HepG2 (cell line): ENCODE measurements at regions not wholly inside any gene's neighbourhood (a gene's known extent, or its start where the extent isn't known, plus 50 kb on each side); places are given as distances from the start of the nearest gene placed in this dataset.

Experiments
- ATAC-seq: fragments of 200-7000 bp; cut with Tn5 transposase; 3 replicates; pipeline ENCODE4 v1.9.1; 2020; ENCODE audit warnings: mild to moderate bottlenecking, moderate library complexity
- BruUV-seq: library from RNA; stranded (reverse); fragments of 400-500 nt; replicated peaks from 2 replicates; lab custom pipeline; 2021; lab: Mats Ljungman, UMichigan
- CTCF ChIA-PET: fragments of 300-600 bp; formaldehyde crosslinking; extraction: SDS; loops from one replicate; lab custom pipeline; 2021; ENCODE audit warnings: low total read pairs, inconsistent platforms, low intra/inter-chr PET ratio; lab: Yijun Ruan, JAX
- POLR2A ChIA-PET: fragments of 350-600 bp; sonication (Branson Sonifier 250); formaldehyde crosslinking; loops from one replicate; lab custom pipeline; 2020; ENCODE audit warnings: antibody characterized with exemption, inconsistent platforms; lab: Yijun Ruan, JAX
- DNase-seq: peaks from one replicate; pipeline ENCODE4 v3.0.0-alpha.2; 2015; ENCODE audit warnings: low spot score
- FAIRE-seq: peaks from 3 replicates; lab custom pipeline; 2011; peaks lifted over from hg19 to GRCh38; lab: Jason Lieb, UNC
- H2AFZ ChIP-seq: one replicate; pipeline ENCODE4 v1.6.1; 2011; ENCODE audit warnings: low read length, inconsistent platforms
- H3K27ac ChIP-seq: fragments of 300-600 bp; 3 replicates; pipeline ENCODE4 v1.8.0; 2011; ENCODE audit warnings: mixed run types, mild to moderate bottlenecking, mixed read lengths, low read length, inconsistent platforms; ENCODE audit not compliant: insufficient read depth; ENCODE audit errors: extremely low read length
- H3K27me3 ChIP-seq, 2 experiments: fragments of 200-600 bp in 1 of 2; 2 replicates in 1 of 2; 3 replicates in 1 of 2; pipeline versions ENCODE4 v1.6.0 to v1.8.0; 2011; ENCODE audit warnings: low read length in 2 of 2, mild to moderate bottlenecking in 2 of 2, moderate library complexity in 2 of 2, inconsistent platforms in 1 of 2; ENCODE audit not compliant: insufficient read depth in 2 of 2, control insufficient read depth in 1 of 2
- H3K36me3 ChIP-seq, 2 experiments: fragments of 200-600 bp in 1 of 2; replicated peaks in 1 of 2; 2 replicates in 1 of 2; 3 replicates in 1 of 2; pipeline versions ENCODE4 v1.5.1 to v1.8.0; 2011; ENCODE audit warnings: low read length in 2 of 2, inconsistent platforms in 1 of 2; ENCODE audit not compliant: insufficient read depth in 2 of 2, control insufficient read depth in 1 of 2
- H3K4me1 ChIP-seq: 2 replicates; pipeline ENCODE4 v1.5.1; 2012; ENCODE audit warnings: low read length, inconsistent platforms; ENCODE audit not compliant: insufficient read depth
- H3K4me2 ChIP-seq: 2 replicates; pipeline ENCODE4 v1.6.0; 2011; ENCODE audit warnings: low read depth, low read length, inconsistent platforms
- H3K4me3 ChIP-seq, 3 experiments: fragments of 200-600 bp in 1 of 3; sonication (generic), shearing (Covaris generic) in 1 of 3; replicated peaks in 1 of 3; 2 replicates each; pipeline ENCODE4 v1.5.1; 2011 to 2016; ENCODE audit warnings: low read length in 3 of 3, inconsistent platforms in 2 of 3, low read depth in 2 of 3, mild to moderate bottlenecking in 2 of 3, control low read depth in 1 of 3, mixed read lengths in 1 of 3; ENCODE audit not compliant: insufficient read depth in 1 of 3
- H3K79me2 ChIP-seq: one replicate; pipeline ENCODE4 v1.6.1; 2011; ENCODE audit warnings: low read length, inconsistent platforms; ENCODE audit not compliant: insufficient read depth
- H3K9ac ChIP-seq: 2 replicates; pipeline ENCODE4 v1.6.0; 2011; ENCODE audit warnings: mild to moderate bottlenecking, low read depth, low read length, inconsistent platforms; ENCODE audit not compliant: insufficient read depth
- H3K9me3 ChIP-seq: 2 replicates; pipeline ENCODE4 v1.5.1; 2012; ENCODE audit warnings: mild to moderate bottlenecking, low read length
- H4K20me1 ChIP-seq: 2 replicates; pipeline ENCODE4 v1.6.0; 2011; ENCODE audit warnings: inconsistent platforms, mild to moderate bottlenecking, low read length, moderate library complexity; ENCODE audit not compliant: insufficient read depth
- CEBPB ChIP-seq: IDR thresholded peaks from 2 replicates; pipeline ENCODE4 v1.6.1; 2011; ENCODE audit warnings: low read depth, low read length, improper control_type of control experiment, borderline replicate concordance
- PCBP1 ChIP-seq: fragments of 200-400 bp; formaldehyde crosslinking; IDR thresholded peaks from 2 replicates; pipeline ENCODE4 v1.6.1; 2017; ENCODE audit warnings: mild to moderate bottlenecking, low read depth, low read length, borderline replicate concordance
- PCBP2 ChIP-seq: fragments of 200-400 bp; formaldehyde crosslinking; optimal IDR thresholded peaks from 2 replicates; pipeline ENCODE3; 2018; ENCODE audit warnings: low read length, low read depth; ENCODE audit not compliant: poor library complexity, severe bottlenecking
- ZNF503 ChIP-seq: sonication (generic); formaldehyde crosslinking; IDR thresholded peaks from 2 replicates; pipeline ENCODE4 v1.4.0; 2020; ENCODE audit warnings: missing genetic modification reagents
- ZNF597 ChIP-seq: sonication (generic); formaldehyde crosslinking; IDR thresholded peaks from 2 replicates; pipeline ENCODE4 v1.5.0; 2020; ENCODE audit warnings: missing genetic modification reagents
- WGBS: methylation state at CpG from one replicate; pipeline ENCODE4 v1.1.6; 2017; ENCODE audit warnings: low lambda C conversion rate; 5-methylcytosine and 5-hydroxymethylcytosine counted together
- in situ Hi-C: cut with HindIII; loops from 2 replicates; pipeline ENCODE4 v1.10.0; 2017; ENCODE audit warnings: low pct_unique_long_range_greater_than_20kb; ENCODE audit not compliant: extremely low pct_ligation_motif_present
- intact Hi-C: fragments of 100-400 bp; cut with micrococcal nuclease; formaldehyde crosslinking; loops from one replicate; pipeline ENCODE4 v1.10.0; 2022; ENCODE audit not compliant: unreplicated experiment

- Histone ChIP-seq H2AFZ (no peak overlapping the region), H3K9ac (no peak overlapping the region), H3K9me3 (no peaks in the 10 kb centered on the region), H3K4me2 (no peak overlapping the region), H3K27ac (no peak overlapping the region), H3K27me3 (no peaks in the 10 kb centered on the region), H3K4me3 (no peak overlapping the region), H3K4me1 (peaks cover 14% of the 10 kb centered on the region), H3K79me2 (no peaks in the 10 kb centered on the region), H4K20me1 (no peaks in the 10 kb centered on the region), H3K36me3 (no peaks in the 10 kb centered on the region)
- TF ChIP-seq PCBP2 (no peak), PCBP1 (no peak), ZNF503 (CRISPR knock-in tag) (no peak)
- DNase-seq (no peak), ATAC-seq (no peak), FAIRE-seq (no peak)
- BruUV-seq: no TSS peak
- intact Hi-C loops: no loop called here
- CTCF ChIA-PET: no interaction called here
- in situ Hi-C loops: no loop called here
- POLR2A ChIA-PET: no interaction called here
- WGBS: 7% methylated on average over 3 of the region's 3 CpGs
These were observed 90.7 kb upstream of the ATP2B1 start for GRCh38 chr12:89799316-89799715.

GRCh38 chr12:89797436-89797835, 88.8 kb upstream of the ATP2B1 start:
- ATAC-seq: no peak
- in situ Hi-C loops: no loop called here
- intact Hi-C loops: no loop called here
- Histone ChIP-seq H3K79me2 (no peaks in the 10 kb centered on the region), H3K9me3 (no peaks in the 10 kb centered on the region), H4K20me1 (no peaks in the 10 kb centered on the region), H3K36me3 (no peaks in the 10 kb centered on the region), H3K9ac (no peak overlapping the region), H3K4me1 (peaks cover 7% of the 10 kb centered on the region), H3K4me2 (no peak overlapping the region), H3K4me3 (no peak overlapping the region), H3K27ac (no peak overlapping the region), H2AFZ (no peak overlapping the region), H3K27me3 (no peaks in the 10 kb centered on the region)
- ChIA-PET POLR2A (no interaction called here), CTCF (no interaction called here)
- DNase-seq: no peak
- peak; percentile 63; the same call in 1 of the 2 replicates for TF ChIP-seq CEBPB
- TF ChIP-seq ZNF597 (CRISPR knock-in tag): no peak
- WGBS: 100% methylated on average over 1 of the region's 2 CpGs
- no TSS peak for BruUV-seq
- FAIRE-seq: no peak
